ENCODE measurements at regions not wholly inside any gene's neighbourhood (a gene's known extent, or its start where the extent isn't known, plus 50 kb on each side); places are given as distances from the start of the nearest gene placed in this dataset.

GRCh38 chr20:54415967-54416366 is 59.4 kb upstream of the DOK5 start:
- H3K4me1 Mint-ChIP-seq (ENCODE audit: low read depth) = no peaks in the 10 kb centered on the region
- H3K27me3 Mint-ChIP-seq (ENCODE audit: low read depth) = no peaks in the 10 kb centered on the region
- H3K27ac Mint-ChIP-seq = no peak overlapping the region
- H3K4me3 Mint-ChIP-seq = no peak overlapping the region
- no peaks in the 10 kb centered on the region for H3K36me3 Mint-ChIP-seq (ENCODE audit: low read depth)
- H3K9me3 Mint-ChIP-seq = no peaks in the 10 kb centered on the region

GRCh38 chr20:54416770-54417169 is 58.6 kb upstream of the DOK5 start:
- H3K27me3 Mint-ChIP-seq (ENCODE audit: low read depth) = no peaks in the 10 kb centered on the region
- no peak overlapping the region for H3K27ac Mint-ChIP-seq
- H3K9me3 Mint-ChIP-seq = no peaks in the 10 kb centered on the region
- H3K4me3 Mint-ChIP-seq = no peak overlapping the region
- no peaks in the 10 kb centered on the region for H3K4me1 Mint-ChIP-seq (ENCODE audit: low read depth)
- no peaks in the 10 kb centered on the region for H3K36me3 Mint-ChIP-seq (ENCODE audit: low read depth)

- H3K4me3 Mint-ChIP-seq = no peak overlapping the region
- no peaks in the 10 kb centered on the region for H3K4me1 Mint-ChIP-seq (ENCODE audit: low read depth)
Observed at GRCh38 chr20:54419531-54419930, 55.9 kb upstream of the DOK5 start.

More at GRCh38 chr20:54419531-54419930, 55.9 kb upstream of the DOK5 start:
- H3K36me3 Mint-ChIP-seq (ENCODE audit: low read depth) = no peaks in the 10 kb centered on the region
- no peaks in the 10 kb centered on the region for H3K27me3 Mint-ChIP-seq (ENCODE audit: low read depth)
- H3K9me3 Mint-ChIP-seq = no peaks in the 10 kb centered on the region
- no peak overlapping the region for H3K27ac Mint-ChIP-seq

Measured in T-helper 1 cell treated with Interleukin-12 subunit alpha and Interleukin-12 subunit beta and Interleukin-4 antibody, amounts not matched to agents 30 μg/mL and 1 μg/mL, for 36 hours (primary cell).